ENCODE measurements at regions not wholly inside any gene's neighbourhood (a gene's known extent, or its start where the extent isn't known, plus 50 kb on each side); places are given as distances from the start of the nearest gene placed in this dataset.

- Histone ChIP-seq H3K9ac (ENCODE audit: low read depth in 2 of 2, low read length in 2 of 2) (no peak overlapping the region), H3K4me1 (no peaks in the 10 kb centered on the region), H3K9me3 (no peaks in the 10 kb centered on the region), H3K36me3 (no peaks in the 10 kb centered on the region), H3K27me3 (no peaks in the 10 kb centered on the region), H3K27ac (no peak overlapping the region), H3K4me3 (no peak overlapping the region)
- TF ChIP-seq CTCF (IDR thresholded peaks at IDR 0.05) = no peak
- no peak for DNase-seq
- intact Hi-C loops (cut with DNase I) = no loop called here
Measured at GRCh38 chr4:137608085-137608484, 75.8 kb upstream of the PCDH18 start.

GRCh38 chr4:137602436-137602835 lies 70.1 kb upstream of the PCDH18 start:
- intact Hi-C loops (cut with DNase I) = no loop called here
- Histone ChIP-seq H3K36me3 (no peaks in the 10 kb centered on the region), H3K9ac (ENCODE audit: low read depth in 2 of 2, low read length in 2 of 2) (no peak overlapping the region), H3K27ac (no peak overlapping the region), H3K4me3 (no peak overlapping the region), H3K4me1 (no peaks in the 10 kb centered on the region), H3K27me3 (no peaks in the 10 kb centered on the region), H3K9me3 (no peaks in the 10 kb centered on the region)
- no peak for DNase-seq
- no peak for TF ChIP-seq CTCF (IDR thresholded peaks at IDR 0.05)

- Histone ChIP-seq H3K9me3 (no peaks in the 10 kb centered on the region), H3K9ac (ENCODE audit: low read depth in 2 of 2, low read length in 2 of 2) (no peak overlapping the region), H3K4me3 (no peak overlapping the region), H3K27me3 (no peaks in the 10 kb centered on the region), H3K27ac (no peak overlapping the region), H3K36me3 (no peaks in the 10 kb centered on the region), H3K4me1 (no peaks in the 10 kb centered on the region)
- intact Hi-C loops (cut with DNase I) = no loop called here
- no peak for DNase-seq
- no peak for TF ChIP-seq CTCF (IDR thresholded peaks at IDR 0.05)
Measured at GRCh38 chr4:137601934-137602333, 69.6 kb upstream of the PCDH18 start.

- no peaks in the 10 kb centered on the region for H3K36me3 ChIP-seq
- DNase-seq = no peak
- H3K9ac ChIP-seq (ENCODE audit: low read depth in 2 of 2, low read length in 2 of 2) = no peak overlapping the region
- TF ChIP-seq CTCF (IDR thresholded peaks at IDR 0.05) = no peak
- intact Hi-C loops (cut with DNase I) = no loop called here
- H3K27ac ChIP-seq = no peak overlapping the region
- H3K9me3 ChIP-seq = no peaks in the 10 kb centered on the region
- H3K27me3 ChIP-seq = no peaks in the 10 kb centered on the region
- no peak overlapping the region for H3K4me3 ChIP-seq
- H3K4me1 ChIP-seq = no peaks in the 10 kb centered on the region
Measured at GRCh38 chr4:137599734-137600133, 67.4 kb upstream of the PCDH18 start.

- H3K27me3 ChIP-seq = no peaks in the 10 kb centered on the region
- intact Hi-C loops (cut with DNase I) = no loop called here
- H3K9ac ChIP-seq (ENCODE audit: low read depth in 2 of 2, low read length in 2 of 2) = no peak overlapping the region
- no peak for DNase-seq
- no peaks in the 10 kb centered on the region for H3K36me3 ChIP-seq
- H3K4me1 ChIP-seq = no peaks in the 10 kb centered on the region
- H3K27ac ChIP-seq = no peak overlapping the region
- H3K4me3 ChIP-seq = no peak overlapping the region
- no peak for TF ChIP-seq CTCF (IDR thresholded peaks at IDR 0.05)
- no peaks in the 10 kb centered on the region for H3K9me3 ChIP-seq
Measured at GRCh38 chr4:137597752-137598430, 65.6 kb upstream of the PCDH18 start.
